Mammary epithelial cell (primary cell): ENCODE measurements at regions not wholly inside any gene's neighbourhood (a gene's known extent, or its start where the extent isn't known, plus 50 kb on each side); places are given as distances from the start of the nearest gene placed in this dataset.
"Not testable (repeated sequence)": the region's sequence is repeated elsewhere in the genome, so short reads cannot be mapped to it uniquely, and the experiment has no call there.

Source experiments
- EZH2 ChIP-seq: IDR thresholded peaks from 2 replicates; pipeline ENCODE4 v1.6.1; 2012; ENCODE audit warnings: low read length, inconsistent platforms, borderline replicate concordance
- TF ChIP-seq, protein P1 (sequence below), 2 donors: IDR thresholded peaks in 1 of 2; conservative IDR thresholded peaks in 1 of 2; 2 replicates each; pipeline ENCODE4 v1.5.1; 2011 to 2012; ENCODE audit warnings: inconsistent platforms in 2 of 2, low read length in 2 of 2, mild to moderate bottlenecking in 2 of 2, control low read depth in 1 of 2, low read depth in 1 of 2; ENCODE audit not compliant: insufficient read depth in 1 of 2; ENCODE audit errors: extremely low read depth in 1 of 2

DNA sequence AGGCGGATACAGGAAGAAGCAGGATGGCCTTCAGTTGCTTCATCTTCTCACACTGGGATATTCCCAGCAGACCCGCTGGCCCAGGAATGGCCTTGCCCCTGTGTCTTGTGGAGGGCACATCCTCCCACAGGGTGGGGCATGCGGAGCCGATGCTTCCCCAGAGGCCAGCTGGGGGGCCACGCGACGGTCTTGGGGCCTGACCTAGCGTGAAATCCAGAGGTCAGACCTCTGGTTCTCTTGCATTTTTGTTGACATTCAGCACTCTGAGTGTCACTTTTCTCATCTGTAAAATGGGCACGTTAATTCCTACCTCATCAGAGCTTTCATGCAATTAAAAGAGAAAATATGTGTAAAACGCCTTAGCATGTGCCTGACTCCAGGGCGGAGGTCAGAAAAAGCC is 92.1 kb upstream of the ASB18 start:
- TF ChIP-seq, protein P1, sequence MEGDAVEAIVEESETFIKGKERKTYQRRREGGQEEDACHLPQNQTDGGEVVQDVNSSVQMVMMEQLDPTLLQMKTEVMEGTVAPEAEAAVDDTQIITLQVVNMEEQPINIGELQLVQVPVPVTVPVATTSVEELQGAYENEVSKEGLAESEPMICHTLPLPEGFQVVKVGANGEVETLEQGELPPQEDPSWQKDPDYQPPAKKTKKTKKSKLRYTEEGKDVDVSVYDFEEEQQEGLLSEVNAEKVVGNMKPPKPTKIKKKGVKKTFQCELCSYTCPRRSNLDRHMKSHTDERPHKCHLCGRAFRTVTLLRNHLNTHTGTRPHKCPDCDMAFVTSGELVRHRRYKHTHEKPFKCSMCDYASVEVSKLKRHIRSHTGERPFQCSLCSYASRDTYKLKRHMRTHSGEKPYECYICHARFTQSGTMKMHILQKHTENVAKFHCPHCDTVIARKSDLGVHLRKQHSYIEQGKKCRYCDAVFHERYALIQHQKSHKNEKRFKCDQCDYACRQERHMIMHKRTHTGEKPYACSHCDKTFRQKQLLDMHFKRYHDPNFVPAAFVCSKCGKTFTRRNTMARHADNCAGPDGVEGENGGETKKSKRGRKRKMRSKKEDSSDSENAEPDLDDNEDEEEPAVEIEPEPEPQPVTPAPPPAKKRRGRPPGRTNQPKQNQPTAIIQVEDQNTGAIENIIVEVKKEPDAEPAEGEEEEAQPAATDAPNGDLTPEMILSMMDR (conservative IDR thresholded peaks at IDR 0.05 in 1 of 2, IDR thresholded peaks at IDR 0.05 in 1 of 2; ENCODE audit: extremely low read depth in 1 of 2, insufficient read depth in 1 of 2, low read depth in 1 of 2, low read length in 2 of 2) = not testable (repeated sequence)
- TF ChIP-seq EZH2 = not testable (repeated sequence)
